K562 (cell line): ENCODE measurements at regions not wholly inside any gene's neighbourhood (a gene's known extent, or its start where the extent isn't known, plus 50 kb on each side); places are given as distances from the start of the nearest gene placed in this dataset.

Source experiments
- ARID2 ChIP-seq: fragments of 450-650 bp; IDR thresholded peaks from 2 replicates; pipeline ENCODE4 v1.6.1; 2017; ENCODE audit warnings: antibody characterized with exemption, mild to moderate bottlenecking
- C11orf30 ChIP-seq: fragments of 450-650 bp; IDR thresholded peaks from 2 replicates; pipeline ENCODE4 v1.6.1; 2016; ENCODE audit warnings: low read depth, mild to moderate bottlenecking
- FOXJ3 ChIP-seq: sonication (generic); formaldehyde crosslinking; IDR thresholded peaks from 2 replicates; pipeline ENCODE4 v1.4.0; 2020; ENCODE audit warnings: mild to moderate bottlenecking, missing genetic modification reagents
- GTF2A2 ChIP-seq: IDR thresholded peaks from 2 replicates; pipeline ENCODE4 v1.6.1; 2016; ENCODE audit warnings: mild to moderate bottlenecking, missing genetic modification characterization, missing compliant biosample characterization
- HSF4 ChIP-seq: fragments of 250-450 bp; sonication (Bioruptor Pico); IDR thresholded peaks from 2 replicates; pipeline ENCODE4 v2.1.2; 2022; ENCODE audit warnings: mild to moderate bottlenecking, moderate library complexity, borderline replicate concordance
- JUN ChIP-seq, 2 experiments: sonication (generic) in 1 of 2; formaldehyde crosslinking in 1 of 2; IDR thresholded peaks; 2 replicates each; pipeline versions ENCODE4 v1.6.1 to v1.8.0; 2012 to 2022; ENCODE audit warnings: borderline replicate concordance in 2 of 2, mild to moderate bottlenecking in 2 of 2, improper control_type of control experiment in 1 of 2, low read depth in 1 of 2, low read length in 1 of 2, missing genetic modification reagents in 1 of 2
- PCBP2 ChIP-seq: fragments of 200-400 bp; formaldehyde crosslinking; IDR thresholded peaks from 2 replicates; pipeline ENCODE4 v1.6.1; 2018; ENCODE audit warnings: low read length, low read depth, mild to moderate bottlenecking, moderate library complexity; ENCODE audit not compliant: poor library complexity, severe bottlenecking
- RBFOX2 ChIP-seq: fragments of 200-400 bp; formaldehyde crosslinking; IDR thresholded peaks from 2 replicates; pipeline ENCODE4 v1.6.1; 2017; ENCODE audit warnings: low read depth, mild to moderate bottlenecking, low read length, moderate library complexity
- SAFB ChIP-seq: fragments of 200-400 bp; formaldehyde crosslinking; IDR thresholded peaks from 2 replicates; pipeline ENCODE4 v1.6.1; 2017; ENCODE audit warnings: low read depth, low read length, borderline replicate concordance
- SOX6 ChIP-seq: fragments of 450-650 bp; IDR thresholded peaks from 2 replicates; pipeline ENCODE4 v1.6.1; 2014; ENCODE audit warnings: mild to moderate bottlenecking
- TBP ChIP-seq: optimal IDR thresholded peaks from 2 replicates; pipeline ENCODE3; 2011; ENCODE audit warnings: low read depth, low read length, improper control_type of control experiment
- TFAP4 ChIP-seq: sonication (generic); formaldehyde crosslinking; IDR thresholded peaks from 2 replicates; pipeline ENCODE4 v1.8.0; 2022; ENCODE audit warnings: missing genetic modification reagents, mild to moderate bottlenecking, moderate library complexity, borderline replicate concordance
- ZBTB43 ChIP-seq: sonication (generic); formaldehyde crosslinking; IDR thresholded peaks from 2 replicates; pipeline ENCODE4 v1.8.0; 2023; ENCODE audit warnings: mild to moderate bottlenecking, missing genetic modification reagents
- ZBTB49 ChIP-seq: sonication (generic); formaldehyde crosslinking; IDR thresholded peaks from 2 replicates; pipeline ENCODE4 v1.8.0; 2022; ENCODE audit warnings: missing genetic modification reagents, mild to moderate bottlenecking, borderline replicate concordance
- ZHX1 ChIP-seq: fragments of 150-350 bp; conservative IDR thresholded peaks from 2 replicates; pipeline ENCODE4 v1.6.1; 2014; ENCODE audit warnings: low read length
- ZNF121 ChIP-seq: sonication (generic); formaldehyde crosslinking; conservative IDR thresholded peaks from 2 replicates; pipeline ENCODE4 v1.8.0; 2022; ENCODE audit warnings: missing genetic modification reagents
- ZNF253 ChIP-seq: fragments of 250-450 bp; sonication (Bioruptor Pico); conservative IDR thresholded peaks from 2 replicates; pipeline ENCODE4 v1.6.1; 2021; ENCODE audit warnings: mild to moderate bottlenecking
- ZNF324 ChIP-seq: fragments of 250-450 bp; sonication (Bioruptor Pico); IDR thresholded peaks from 2 replicates; pipeline ENCODE4 v1.4.0; 2020; ENCODE audit warnings: mild to moderate bottlenecking
- ZNF583 ChIP-seq: fragments of 250-450 bp; sonication (Bioruptor Pico); IDR thresholded peaks from 2 replicates; pipeline ENCODE4 v1.4.0; 2020
- ZNF785 ChIP-seq: fragments of 250-450 bp; sonication (Bioruptor Pico); IDR thresholded peaks from 2 replicates; pipeline ENCODE4 v1.4.0; 2020; ENCODE audit warnings: mild to moderate bottlenecking

GRCh38 chr6:27091661-27092315 is 155.7 kb upstream of the PRSS16 start (continued):
- TF ChIP-seq ZHX1, result no peak
- TF ChIP-seq ZNF785 (CRISPR knock-in tag), result no peak
- 0 out of 2 replicates have a peak, but pooled peaks have one; percentile 51 for TF ChIP-seq ZNF253 (CRISPR knock-in tag)
- 0 out of 2 replicates have a peak, but pooled peaks have one; percentile 23 for TF ChIP-seq JUN (IDR thresholded peaks at IDR 0.05; ENCODE audit: borderline replicate concordance, low read depth, low read length)
- peak; percentile 79; the same call in 1 of the 2 replicates for TF ChIP-seq JUN (CRISPR knock-in tag; IDR thresholded peaks at IDR 0.05; ENCODE audit: borderline replicate concordance)
- no peak for TF ChIP-seq ZNF583 (CRISPR knock-in tag)
- no peak for TF ChIP-seq ZBTB43 (CRISPR knock-in tag)
- TF ChIP-seq PCBP2, result no peak
- no peak for TF ChIP-seq ZBTB49
- TF ChIP-seq FOXJ3, result no peak; the same call in 1 of the 2 replicates
- TF ChIP-seq RBFOX2, result peak; percentile 55
- TF ChIP-seq SOX6, result peak; percentile 73
- TF ChIP-seq GTF2A2 (tag), result no peak
- TF ChIP-seq TBP, result peak; percentile 100
- peak; percentile 84; the same call in 1 of the 2 replicates for TF ChIP-seq TFAP4
- TF ChIP-seq ZNF121 (CRISPR knock-in tag), result no peak
- no peak for TF ChIP-seq HSF4 (CRISPR knock-in tag)
- no peak for TF ChIP-seq C11orf30
- TF ChIP-seq ARID2, result 0 out of 2 replicates have a peak, but pooled peaks have one; percentile 7
- TF ChIP-seq SAFB, result peak; percentile 76; the same call in 1 of the 2 replicates
- TF ChIP-seq ZNF324 (CRISPR knock-in tag), result no peak
